Body of pancreas (tissue), 4 donors: ENCODE measurements at regions not wholly inside any gene's neighbourhood (a gene's known extent, or its start where the extent isn't known, plus 50 kb on each side); places are given as distances from the start of the nearest gene placed in this dataset.

Experiments used
- POLR2A ChIP-seq, 3 donors: fragments of 450-650 bp; IDR thresholded peaks; one replicate each; pipeline ENCODE4 v1.6.1; 2016; ENCODE audit warnings: antibody characterized with exemption in 3 of 3, mild to moderate bottlenecking in 2 of 3
- TF ChIP-seq, protein P1 (sequence below), 7 experiments: fragments of 450-650 bp in 4 of 7; fragments of 200-600 bp in 3 of 7; sonication (generic) in 3 of 7; IDR thresholded peaks; one replicate each; pipeline ENCODE4 v1.5.1; 2016 to 2019; ENCODE audit warnings: antibody characterized with exemption in 7 of 7

DNA sequence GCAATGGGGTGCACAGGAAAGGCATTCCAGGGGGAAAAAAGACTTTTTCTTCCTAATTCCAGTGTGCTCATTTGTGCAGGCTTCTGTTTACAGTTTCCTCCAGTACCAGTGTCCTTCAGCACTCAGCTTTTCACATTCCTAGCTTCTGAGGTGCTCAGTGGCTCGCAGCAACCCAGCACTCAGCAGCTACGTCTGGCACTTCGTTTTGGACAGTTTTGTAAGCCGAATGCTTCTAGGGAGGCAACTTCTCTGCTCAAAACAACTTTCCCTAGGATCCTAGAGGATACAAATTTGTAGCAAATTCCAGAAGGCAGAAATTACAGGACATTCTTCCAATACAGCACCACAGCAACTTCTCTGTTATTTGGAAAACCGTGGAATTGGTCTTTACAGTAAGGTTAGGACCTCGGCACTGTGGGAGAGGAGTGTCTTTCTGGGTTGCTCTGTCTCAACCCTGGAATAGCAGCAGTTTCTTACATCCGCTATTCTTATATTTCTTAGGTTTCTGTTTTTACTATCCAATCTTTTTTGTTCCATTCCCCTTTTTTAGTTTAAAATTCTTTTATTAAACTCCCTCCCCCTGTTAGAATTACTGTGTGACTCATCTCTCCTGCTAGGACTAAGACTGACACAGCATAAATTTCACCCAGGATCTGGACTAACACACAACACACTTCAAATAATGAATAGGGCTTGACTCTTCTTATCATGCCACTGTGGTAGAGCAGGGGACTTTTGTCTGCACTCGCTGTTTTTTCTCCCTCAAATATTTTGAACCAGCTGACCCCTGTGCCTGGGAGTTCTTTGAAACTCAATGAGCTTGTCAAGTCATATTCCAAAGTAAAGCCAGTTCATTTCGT is 1314.7 kb downstream of the FSTL5 start:
- TF ChIP-seq, protein P1, sequence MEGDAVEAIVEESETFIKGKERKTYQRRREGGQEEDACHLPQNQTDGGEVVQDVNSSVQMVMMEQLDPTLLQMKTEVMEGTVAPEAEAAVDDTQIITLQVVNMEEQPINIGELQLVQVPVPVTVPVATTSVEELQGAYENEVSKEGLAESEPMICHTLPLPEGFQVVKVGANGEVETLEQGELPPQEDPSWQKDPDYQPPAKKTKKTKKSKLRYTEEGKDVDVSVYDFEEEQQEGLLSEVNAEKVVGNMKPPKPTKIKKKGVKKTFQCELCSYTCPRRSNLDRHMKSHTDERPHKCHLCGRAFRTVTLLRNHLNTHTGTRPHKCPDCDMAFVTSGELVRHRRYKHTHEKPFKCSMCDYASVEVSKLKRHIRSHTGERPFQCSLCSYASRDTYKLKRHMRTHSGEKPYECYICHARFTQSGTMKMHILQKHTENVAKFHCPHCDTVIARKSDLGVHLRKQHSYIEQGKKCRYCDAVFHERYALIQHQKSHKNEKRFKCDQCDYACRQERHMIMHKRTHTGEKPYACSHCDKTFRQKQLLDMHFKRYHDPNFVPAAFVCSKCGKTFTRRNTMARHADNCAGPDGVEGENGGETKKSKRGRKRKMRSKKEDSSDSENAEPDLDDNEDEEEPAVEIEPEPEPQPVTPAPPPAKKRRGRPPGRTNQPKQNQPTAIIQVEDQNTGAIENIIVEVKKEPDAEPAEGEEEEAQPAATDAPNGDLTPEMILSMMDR (IDR thresholded peaks at IDR 0.05), result no peak
- TF ChIP-seq POLR2A (IDR thresholded peaks at IDR 0.05), result no peak
